ENCODE measurements at regions not wholly inside any gene's neighbourhood (a gene's known extent, or its start where the extent isn't known, plus 50 kb on each side); places are given as distances from the start of the nearest gene placed in this dataset.
"Not testable (repeated sequence)": the region's sequence is repeated elsewhere in the genome, so short reads cannot be mapped to it uniquely, and the experiment has no call there.

GRCh38 chr4:66482186-66482585, 811.9 kb upstream of the EPHA5 start:
- Histone ChIP-seq H3K4me3 (ENCODE audit: low read depth, low read length, poor library complexity, severe bottlenecking) (no peak overlapping the region), H3K4me1 (ENCODE audit: insufficient read depth, low read length, poor library complexity, severe bottlenecking) (no peaks in the 10 kb centered on the region), H3K36me3 (ENCODE audit: insufficient read depth, low read length, poor library complexity, severe bottlenecking) (no peaks in the 10 kb centered on the region), H3K27me3 (replicated peaks; ENCODE audit: insufficient read depth, low read depth, low read length, poor library complexity) (no peaks in the 10 kb centered on the region), H3K27ac (ENCODE audit: low read depth, low read length, poor library complexity, severe bottlenecking) (no peak overlapping the region), H3K9me3 (ENCODE audit: low read depth, low read length, poor library complexity, severe bottlenecking) (no peaks in the 10 kb centered on the region)
- TF ChIP-seq CTCF (conservative IDR thresholded peaks at IDR 0.05; ENCODE audit: low read depth, low read length) (no peak), EZH2 (IDR thresholded peaks at IDR 0.05; ENCODE audit: borderline replicate concordance, low read depth, low read length, poor library complexity, severe bottlenecking) (no peak)
- BruUV-seq (replicated peaks) = no TSS peak
- ChIA-PET POLR2A (ENCODE audit: low non-redundant PET) (no interaction called here), CTCF (no interaction called here)
- intact Hi-C loops (cut with micrococcal nuclease; ENCODE audit: unreplicated experiment) = no loop called here
- DNase-seq (ENCODE audit: low spot score) = no peak

- ChIA-PET POLR2A (ENCODE audit: low non-redundant PET) (no interaction called here), CTCF (no interaction called here)
- Histone ChIP-seq H3K4me1 (ENCODE audit: insufficient read depth, low read length, poor library complexity, severe bottlenecking) (no peaks in the 10 kb centered on the region), H3K36me3 (ENCODE audit: insufficient read depth, low read length, poor library complexity, severe bottlenecking) (no peaks in the 10 kb centered on the region), H3K9me3 (ENCODE audit: low read depth, low read length, poor library complexity, severe bottlenecking) (no peaks in the 10 kb centered on the region), H3K4me3 (ENCODE audit: low read depth, low read length, poor library complexity, severe bottlenecking) (no peak overlapping the region), H3K27ac (ENCODE audit: low read depth, low read length, poor library complexity, severe bottlenecking) (no peak overlapping the region), H3K27me3 (replicated peaks; ENCODE audit: insufficient read depth, low read depth, low read length, poor library complexity) (no peaks in the 10 kb centered on the region)
- no TSS peak for BruUV-seq (replicated peaks)
- intact Hi-C loops (cut with micrococcal nuclease; ENCODE audit: unreplicated experiment) = no loop called here
- peak; percentile 2 for DNase-seq (ENCODE audit: low spot score)
- TF ChIP-seq CTCF (conservative IDR thresholded peaks at IDR 0.05; ENCODE audit: low read depth, low read length) (no peak), EZH2 (IDR thresholded peaks at IDR 0.05; ENCODE audit: borderline replicate concordance, low read depth, low read length, poor library complexity, severe bottlenecking) (no peak)
These were observed 805.3 kb upstream of the EPHA5 start for GRCh38 chr4:66475596-66475995.

GRCh38 chr4:66465111-66465510, 794.8 kb upstream of the EPHA5 start:
- ChIA-PET POLR2A (ENCODE audit: low non-redundant PET) (no interaction called here), CTCF (no interaction called here)
- no peak for DNase-seq (ENCODE audit: low spot score)
- no peaks in the 10 kb centered on the region for H3K9me3 ChIP-seq (ENCODE audit: low read depth, low read length, poor library complexity, severe bottlenecking)
- no peaks in the 10 kb centered on the region for H3K4me1 ChIP-seq (ENCODE audit: insufficient read depth, low read length, poor library complexity, severe bottlenecking)
- no peak overlapping the region for H3K4me3 ChIP-seq (ENCODE audit: low read depth, low read length, poor library complexity, severe bottlenecking)
- H3K27ac ChIP-seq (ENCODE audit: low read depth, low read length, poor library complexity, severe bottlenecking) = no peak overlapping the region
- no peaks in the 10 kb centered on the region for H3K36me3 ChIP-seq (ENCODE audit: insufficient read depth, low read length, poor library complexity, severe bottlenecking)
- intact Hi-C loops (cut with micrococcal nuclease; ENCODE audit: unreplicated experiment) = no loop called here
- H3K27me3 ChIP-seq (replicated peaks; ENCODE audit: insufficient read depth, low read depth, low read length, poor library complexity) = no peaks in the 10 kb centered on the region
- TF ChIP-seq EZH2 (IDR thresholded peaks at IDR 0.05; ENCODE audit: borderline replicate concordance, low read depth, low read length, poor library complexity, severe bottlenecking) (no peak), CTCF (conservative IDR thresholded peaks at IDR 0.05; ENCODE audit: low read depth, low read length) (no peak)
- no TSS peak for BruUV-seq (replicated peaks)

- H3K27ac ChIP-seq (ENCODE audit: low read depth, low read length, poor library complexity, severe bottlenecking); BruUV-seq (replicated peaks); DNase-seq (ENCODE audit: low spot score); POLR2A ChIA-PET (ENCODE audit: low non-redundant PET); CTCF ChIA-PET; H3K4me3 ChIP-seq (ENCODE audit: low read depth, low read length, poor library complexity, severe bottlenecking); H3K36me3 ChIP-seq (ENCODE audit: insufficient read depth, low read length, poor library complexity, severe bottlenecking); H3K4me1 ChIP-seq (ENCODE audit: insufficient read depth, low read length, poor library complexity, severe bottlenecking); H3K9me3 ChIP-seq (ENCODE audit: low read depth, low read length, poor library complexity, severe bottlenecking); H3K27me3 ChIP-seq (replicated peaks; ENCODE audit: insufficient read depth, low read depth, low read length, poor library complexity); intact Hi-C loops (cut with micrococcal nuclease; ENCODE audit: unreplicated experiment): not testable (repeated sequence)
These were observed 792.6 kb upstream of the EPHA5 start for GRCh38 chr4:66462890-66463289.
